HepG2 (cell line): ENCODE measurements at regions not wholly inside any gene's neighbourhood (a gene's known extent, or its start where the extent isn't known, plus 50 kb on each side); places are given as distances from the start of the nearest gene placed in this dataset.

Experiments used
- ATAC-seq: fragments of 200-7000 bp; cut with Tn5 transposase; 3 replicates; pipeline ENCODE4 v1.9.1; 2020; ENCODE audit warnings: mild to moderate bottlenecking, moderate library complexity
- BruUV-seq: library from RNA; stranded (reverse); fragments of 400-500 nt; replicated peaks from 2 replicates; lab custom pipeline; 2021; lab: Mats Ljungman, UMichigan
- CTCF ChIA-PET: fragments of 300-600 bp; formaldehyde crosslinking; extraction: SDS; loops from one replicate; lab custom pipeline; 2021; ENCODE audit warnings: low total read pairs, inconsistent platforms, low intra/inter-chr PET ratio; lab: Yijun Ruan, JAX
- POLR2A ChIA-PET: fragments of 350-600 bp; sonication (Branson Sonifier 250); formaldehyde crosslinking; loops from one replicate; lab custom pipeline; 2020; ENCODE audit warnings: antibody characterized with exemption, inconsistent platforms; lab: Yijun Ruan, JAX
- DNase-seq: peaks from one replicate; pipeline ENCODE4 v3.0.0-alpha.2; 2015; ENCODE audit warnings: low spot score
- FAIRE-seq: peaks from 3 replicates; lab custom pipeline; 2011; peaks lifted over from hg19 to GRCh38; lab: Jason Lieb, UNC
- H2AFZ ChIP-seq: one replicate; pipeline ENCODE4 v1.6.1; 2011; ENCODE audit warnings: low read length, inconsistent platforms
- H3K27ac ChIP-seq: fragments of 300-600 bp; 3 replicates; pipeline ENCODE4 v1.8.0; 2011; ENCODE audit warnings: mixed run types, mild to moderate bottlenecking, mixed read lengths, low read length, inconsistent platforms; ENCODE audit not compliant: insufficient read depth; ENCODE audit errors: extremely low read length
- H3K27me3 ChIP-seq, 2 experiments: fragments of 200-600 bp in 1 of 2; 2 replicates in 1 of 2; 3 replicates in 1 of 2; pipeline versions ENCODE4 v1.6.0 to v1.8.0; 2011; ENCODE audit warnings: low read length in 2 of 2, mild to moderate bottlenecking in 2 of 2, moderate library complexity in 2 of 2, inconsistent platforms in 1 of 2; ENCODE audit not compliant: insufficient read depth in 2 of 2, control insufficient read depth in 1 of 2
- H3K36me3 ChIP-seq, 2 experiments: fragments of 200-600 bp in 1 of 2; replicated peaks in 1 of 2; 2 replicates in 1 of 2; 3 replicates in 1 of 2; pipeline versions ENCODE4 v1.5.1 to v1.8.0; 2011; ENCODE audit warnings: low read length in 2 of 2, inconsistent platforms in 1 of 2; ENCODE audit not compliant: insufficient read depth in 2 of 2, control insufficient read depth in 1 of 2
- H3K4me1 ChIP-seq: 2 replicates; pipeline ENCODE4 v1.5.1; 2012; ENCODE audit warnings: low read length, inconsistent platforms; ENCODE audit not compliant: insufficient read depth
- H3K4me2 ChIP-seq: 2 replicates; pipeline ENCODE4 v1.6.0; 2011; ENCODE audit warnings: low read depth, low read length, inconsistent platforms
- H3K4me3 ChIP-seq, 3 experiments: fragments of 200-600 bp in 1 of 3; sonication (generic), shearing (Covaris generic) in 1 of 3; replicated peaks in 1 of 3; 2 replicates each; pipeline ENCODE4 v1.5.1; 2011 to 2016; ENCODE audit warnings: low read length in 3 of 3, inconsistent platforms in 2 of 3, low read depth in 2 of 3, mild to moderate bottlenecking in 2 of 3, control low read depth in 1 of 3, mixed read lengths in 1 of 3; ENCODE audit not compliant: insufficient read depth in 1 of 3
- H3K79me2 ChIP-seq: one replicate; pipeline ENCODE4 v1.6.1; 2011; ENCODE audit warnings: low read length, inconsistent platforms; ENCODE audit not compliant: insufficient read depth
- H3K9ac ChIP-seq: 2 replicates; pipeline ENCODE4 v1.6.0; 2011; ENCODE audit warnings: mild to moderate bottlenecking, low read depth, low read length, inconsistent platforms; ENCODE audit not compliant: insufficient read depth
- H3K9me3 ChIP-seq: 2 replicates; pipeline ENCODE4 v1.5.1; 2012; ENCODE audit warnings: mild to moderate bottlenecking, low read length
- H4K20me1 ChIP-seq: 2 replicates; pipeline ENCODE4 v1.6.0; 2011; ENCODE audit warnings: inconsistent platforms, mild to moderate bottlenecking, low read length, moderate library complexity; ENCODE audit not compliant: insufficient read depth
- AGO1 ChIP-seq: fragments of 200-400 bp; formaldehyde crosslinking; IDR thresholded peaks from 2 replicates; pipeline ENCODE4 v1.6.1; 2017; ENCODE audit warnings: mild to moderate bottlenecking, low read depth, low read length, moderate library complexity; ENCODE audit not compliant: poor library complexity, severe bottlenecking
- CENPX ChIP-seq: sonication (generic); formaldehyde crosslinking; IDR thresholded peaks from 2 replicates; pipeline ENCODE4 v1.9.0; 2021; ENCODE audit warnings: mild to moderate bottlenecking, missing genetic modification reagents, moderate library complexity
- FOXK1 ChIP-seq: sonication (generic); formaldehyde crosslinking; IDR thresholded peaks from 2 replicates; pipeline ENCODE4 v1.4.0; 2020; ENCODE audit warnings: low read depth, missing genetic modification reagents, borderline replicate concordance
- GTF2F1 ChIP-seq: fragments of 150-350 bp; IDR thresholded peaks from 2 replicates; pipeline ENCODE4 v1.6.1; 2014; ENCODE audit warnings: low read length
- HES4 ChIP-seq: sonication (generic); formaldehyde crosslinking; IDR thresholded peaks from 2 replicates; pipeline ENCODE4 v1.9.0; 2021; ENCODE audit warnings: mild to moderate bottlenecking, missing genetic modification reagents, borderline replicate concordance
- RFX1 ChIP-seq: fragments of 450-650 bp; IDR thresholded peaks from 2 replicates; pipeline ENCODE4 v1.6.1; 2017
- RFXANK ChIP-seq: IDR thresholded peaks from 2 replicates; pipeline ENCODE4 v1.6.1; 2016
- TBX2 ChIP-seq: sonication (generic); formaldehyde crosslinking; IDR thresholded peaks from 2 replicates; pipeline ENCODE4 v1.5.0; 2020; ENCODE audit warnings: missing genetic modification reagents, mild to moderate bottlenecking, borderline replicate concordance
- TFE3 ChIP-seq: IDR thresholded peaks from 2 replicates; pipeline ENCODE4 v1.6.1; 2016
- THAP7 ChIP-seq: sonication (generic); formaldehyde crosslinking; IDR thresholded peaks from 2 replicates; pipeline ENCODE4 v1.8.1; 2023; ENCODE audit warnings: mild to moderate bottlenecking, missing genetic modification reagents
- ZFAT ChIP-seq: sonication (generic); formaldehyde crosslinking; conservative IDR thresholded peaks from 2 replicates; pipeline ENCODE4 v1.8.1; 2023; ENCODE audit warnings: missing genetic modification reagents, inconsistent platforms
- ZFP41 ChIP-seq: sonication (generic); formaldehyde crosslinking; IDR thresholded peaks from 2 replicates; pipeline ENCODE4 v1.4.0; 2020; ENCODE audit warnings: mild to moderate bottlenecking, missing genetic modification reagents, borderline replicate concordance
- ZNF230 ChIP-seq: sonication (generic); formaldehyde crosslinking; IDR thresholded peaks from 2 replicates; pipeline ENCODE4 v1.4.0; 2020; ENCODE audit warnings: mild to moderate bottlenecking, missing genetic modification reagents
- ZNF34 ChIP-seq: sonication (generic); formaldehyde crosslinking; IDR thresholded peaks from 2 replicates; pipeline ENCODE4 v1.4.0; 2020; ENCODE audit warnings: mild to moderate bottlenecking, missing genetic modification reagents, borderline replicate concordance
- ZNF362 ChIP-seq: sonication (generic); formaldehyde crosslinking; IDR thresholded peaks from 2 replicates; pipeline ENCODE4 v1.4.0; 2020; ENCODE audit warnings: missing genetic modification reagents, mild to moderate bottlenecking, borderline replicate concordance
- ZSCAN21 ChIP-seq: sonication (generic); formaldehyde crosslinking; IDR thresholded peaks from 2 replicates; pipeline ENCODE4 v1.8.0; 2022; ENCODE audit warnings: mild to moderate bottlenecking, missing genetic modification reagents, moderate library complexity, borderline replicate concordance
- WGBS: methylation state at CpG from one replicate; pipeline ENCODE4 v1.1.6; 2017; ENCODE audit warnings: low lambda C conversion rate; 5-methylcytosine and 5-hydroxymethylcytosine counted together
- in situ Hi-C: cut with HindIII; loops from 2 replicates; pipeline ENCODE4 v1.10.0; 2017; ENCODE audit warnings: low pct_unique_long_range_greater_than_20kb; ENCODE audit not compliant: extremely low pct_ligation_motif_present
- intact Hi-C: fragments of 100-400 bp; cut with micrococcal nuclease; formaldehyde crosslinking; loops from one replicate; pipeline ENCODE4 v1.10.0; 2022; ENCODE audit not compliant: unreplicated experiment

GRCh38 chr2:180715044-180715443 is 265.4 kb upstream of the UBE2E3 start:
- WGBS, result 4% methylated on average over 1 of the region's 1 CpG
- H3K27ac ChIP-seq, result no peak overlapping the region
- peaks cover 12% of the 10 kb centered on the region; the same call in 1 of the 2 replicates for H3K9me3 ChIP-seq
- BruUV-seq, result no TSS peak
- no peaks in the 10 kb centered on the region for H3K36me3 ChIP-seq
- H4K20me1 ChIP-seq, result no peaks in the 10 kb centered on the region
- H3K4me1 ChIP-seq, result no peaks in the 10 kb centered on the region
- H3K9ac ChIP-seq, result no peak overlapping the region
- no peaks in the 10 kb centered on the region for H3K27me3 ChIP-seq
- H3K4me3 ChIP-seq, result no peak overlapping the region
- intact Hi-C loops, result no loop called here
- ATAC-seq, result no peak
- no peak for TF ChIP-seq HES4 (CRISPR knock-in tag)
- peak; percentile 18; the same call in 1 of the 2 replicates for TF ChIP-seq RFX1
- TF ChIP-seq, all 625 proteins: peak for 1
- no peak overlapping the region for H2AFZ ChIP-seq
- H3K4me2 ChIP-seq, result no peak overlapping the region
- FAIRE-seq (no peak), DNase-seq (no peak)
- H3K79me2 ChIP-seq, result no peaks in the 10 kb centered on the region
- CTCF ChIA-PET, result no interaction called here
- POLR2A ChIA-PET, result no interaction called here
- in situ Hi-C loops, result no loop called here

- in situ Hi-C loops, result no loop called here
- Histone ChIP-seq H2AFZ (no peak overlapping the region), H3K4me1 (no peaks in the 10 kb centered on the region), H3K79me2 (no peaks in the 10 kb centered on the region), H3K4me3 (no peak overlapping the region), H3K4me2 (no peak overlapping the region), H3K36me3 (no peaks in the 10 kb centered on the region), H3K9ac (no peak overlapping the region), H3K27ac (no peak overlapping the region), H3K9me3 (peaks cover 12% of the 10 kb centered on the region; the same call in 1 of the 2 replicates), H4K20me1 (no peaks in the 10 kb centered on the region), H3K27me3 (no peaks in the 10 kb centered on the region)
- FAIRE-seq (no peak), ATAC-seq (no peak), DNase-seq (no peak)
- WGBS, result 34% methylated on average over 5 of the region's 5 CpGs
- intact Hi-C loops, result no loop called here
- CTCF ChIA-PET, result no interaction called here
- BruUV-seq, result no TSS peak
- POLR2A ChIA-PET, result no interaction called here
- TF ChIP-seq THAP7 (CRISPR knock-in tag) (no peak), ZSCAN21 (CRISPR knock-in tag) (no peak), CENPX (no peak), ZNF34 (CRISPR knock-in tag) (no peak), GTF2F1 (no peak), TBX2 (no peak), ZFAT (CRISPR knock-in tag) (no peak), ZNF230 (CRISPR knock-in tag) (no peak), AGO1 (no peak), ZNF362 (CRISPR knock-in tag) (no peak), RFXANK (CRISPR knock-in tag) (no peak), ZFP41 (no peak), TFE3 (CRISPR knock-in tag) (no peak), FOXK1 (CRISPR knock-in tag) (no peak)
These were observed 270.8 kb upstream of the UBE2E3 start for GRCh38 chr2:180709392-180710145.
